ENCODE measurements at regions not wholly inside any gene's neighbourhood (a gene's known extent, or its start where the extent isn't known, plus 50 kb on each side); places are given as distances from the start of the nearest gene placed in this dataset.

DNA sequence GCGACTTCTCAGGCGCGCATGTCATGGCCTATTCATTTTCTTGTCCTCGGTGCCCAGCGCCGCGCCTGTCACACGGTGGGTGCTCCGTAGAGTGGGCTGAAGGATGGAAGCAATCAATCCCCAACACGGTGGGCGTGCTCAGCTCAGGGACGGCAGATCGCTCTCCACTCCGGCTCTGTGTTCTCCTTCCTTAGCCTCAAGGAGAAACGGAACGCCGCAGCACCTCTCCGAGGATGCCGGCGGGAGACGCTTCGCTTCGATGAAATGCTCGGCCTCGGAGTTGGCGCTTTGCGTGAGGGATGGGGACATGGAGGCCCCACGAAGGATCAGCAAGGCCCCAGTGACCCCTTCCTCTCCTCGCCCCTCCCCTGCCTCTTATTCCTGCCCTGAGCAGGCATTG, 199.5 kb downstream of the C9orf50 start:
- no peak for TF ChIP-seq POLR2AphosphoS5 (IDR thresholded peaks at IDR 0.05; ENCODE audit: low read depth, low read length)
- TF ChIP-seq CTCF (IDR thresholded peaks at IDR 0.05) = no peak
- TF ChIP-seq FOXM1 (IDR thresholded peaks at IDR 0.05; ENCODE audit: low read depth) = no peak
- no peak for TF ChIP-seq GABPA (IDR thresholded peaks at IDR 0.05; ENCODE audit: low read depth)
- TF ChIP-seq TCF12 (IDR thresholded peaks at IDR 0.05) = no peak
- no peak for TF ChIP-seq MAX (IDR thresholded peaks at IDR 0.05; ENCODE audit: low read depth)
- TF ChIP-seq, protein P1, sequence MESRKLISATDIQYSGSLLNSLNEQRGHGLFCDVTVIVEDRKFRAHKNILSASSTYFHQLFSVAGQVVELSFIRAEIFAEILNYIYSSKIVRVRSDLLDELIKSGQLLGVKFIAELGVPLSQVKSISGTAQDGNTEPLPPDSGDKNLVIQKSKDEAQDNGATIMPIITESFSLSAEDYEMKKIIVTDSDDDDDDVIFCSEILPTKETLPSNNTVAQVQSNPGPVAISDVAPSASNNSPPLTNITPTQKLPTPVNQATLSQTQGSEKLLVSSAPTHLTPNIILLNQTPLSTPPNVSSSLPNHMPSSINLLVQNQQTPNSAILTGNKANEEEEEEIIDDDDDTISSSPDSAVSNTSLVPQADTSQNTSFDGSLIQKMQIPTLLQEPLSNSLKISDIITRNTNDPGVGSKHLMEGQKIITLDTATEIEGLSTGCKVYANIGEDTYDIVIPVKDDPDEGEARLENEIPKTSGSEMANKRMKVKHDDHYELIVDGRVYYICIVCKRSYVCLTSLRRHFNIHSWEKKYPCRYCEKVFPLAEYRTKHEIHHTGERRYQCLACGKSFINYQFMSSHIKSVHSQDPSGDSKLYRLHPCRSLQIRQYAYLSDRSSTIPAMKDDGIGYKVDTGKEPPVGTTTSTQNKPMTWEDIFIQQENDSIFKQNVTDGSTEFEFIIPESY (IDR thresholded peaks at IDR 0.05; ENCODE audit: borderline replicate concordance, low read depth) = no peak
- no peak for TF ChIP-seq RAD21 (IDR thresholded peaks at IDR 0.05; ENCODE audit: low read length)
- TF ChIP-seq EP300 (IDR thresholded peaks at IDR 0.05; ENCODE audit: borderline replicate concordance in 1 of 2, low read depth in 1 of 2, low read length in 1 of 2) = no peak
- TF ChIP-seq MEF2A (IDR thresholded peaks at IDR 0.05; ENCODE audit: borderline replicate concordance, low read depth) = no peak
- no peak for TF ChIP-seq EZH2phosphoT487 (IDR thresholded peaks at IDR 0.05; ENCODE audit: borderline replicate concordance, low read depth)
